HFF-Myc (cell line): ENCODE measurements at regions not wholly inside any gene's neighbourhood (a gene's known extent, or its start where the extent isn't known, plus 50 kb on each side); places are given as distances from the start of the nearest gene placed in this dataset.

Experiments used
- DNase-seq: peaks from one replicate; pipeline ENCODE4 v3.0.0-alpha.2; 2011; ENCODE audit warnings: low read depth; ENCODE audit errors: extremely low read depth
- H3K4me3 ChIP-seq: replicated peaks from 2 replicates; pipeline ENCODE4 v1.5.1; 2011; ENCODE audit warnings: low read depth, mild to moderate bottlenecking, control low read depth, low read length
- CTCF ChIP-seq: IDR thresholded peaks from 2 replicates; pipeline ENCODE4 v1.5.1; 2012; ENCODE audit warnings: mild to moderate bottlenecking, low read depth, low read length, control low read depth; ENCODE audit errors: missing control alignments

GRCh38 chr14:89613260-89614008, 196.4 kb upstream of the FOXN3 start:
- no peak for DNase-seq
- H3K4me3 ChIP-seq, result no peak overlapping the region
- no peak for TF ChIP-seq CTCF

GRCh38 chr14:89609500-89610100, 192.6 kb upstream of the FOXN3 start:
- H3K4me3 ChIP-seq, result no peak overlapping the region
- no peak for DNase-seq
- no peak for TF ChIP-seq CTCF

DNA sequence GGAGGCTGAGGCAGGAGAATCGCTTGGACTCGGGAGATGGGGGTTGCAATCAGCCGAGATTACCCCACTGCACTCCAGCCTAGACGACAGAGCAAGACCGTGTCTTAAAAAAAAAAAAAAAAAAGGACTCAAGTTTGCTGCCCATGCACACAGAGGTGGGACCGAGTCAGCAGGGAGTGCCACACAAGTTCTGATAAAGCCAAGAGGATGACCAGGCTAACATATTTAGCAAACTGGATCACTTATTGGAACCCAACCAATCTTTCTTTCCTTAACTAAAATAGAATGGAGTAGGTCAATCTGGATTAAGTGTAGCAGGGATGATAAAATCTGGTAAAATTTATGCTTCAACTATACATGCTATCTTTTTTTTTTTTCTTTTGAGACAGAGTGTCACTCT, 190.4 kb upstream of the FOXN3 start:
- no peak overlapping the region for H3K4me3 ChIP-seq
- no peak for DNase-seq
- no peak for TF ChIP-seq CTCF

DNA sequence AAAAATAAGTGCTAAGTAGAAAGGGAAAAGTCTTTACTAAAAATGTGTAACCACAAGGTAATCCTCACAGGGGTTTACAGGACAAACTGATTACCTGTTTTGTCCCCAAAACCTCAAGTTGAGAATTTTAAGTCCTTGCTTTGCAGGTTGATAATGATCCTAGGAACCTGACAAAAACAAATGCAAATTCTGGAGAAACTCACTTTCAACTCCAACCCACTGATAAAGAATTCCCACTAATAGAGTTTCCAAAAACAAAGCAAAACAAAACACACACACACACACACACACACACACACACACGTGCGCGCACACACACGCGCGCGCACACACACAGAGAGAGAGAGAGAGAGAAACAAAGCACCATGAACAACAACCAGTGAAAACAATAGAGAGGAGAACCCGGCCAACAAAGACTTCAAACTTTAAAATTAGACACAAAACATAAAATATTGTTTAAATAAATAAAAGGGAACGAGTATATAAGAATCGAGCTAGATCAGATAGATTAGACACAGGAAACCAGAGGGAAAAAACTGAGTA, 187.0 kb upstream of the FOXN3 start:
- TF ChIP-seq CTCF, result no peak
- H3K4me3 ChIP-seq, result no peak overlapping the region
- no peak for DNase-seq

DNA sequence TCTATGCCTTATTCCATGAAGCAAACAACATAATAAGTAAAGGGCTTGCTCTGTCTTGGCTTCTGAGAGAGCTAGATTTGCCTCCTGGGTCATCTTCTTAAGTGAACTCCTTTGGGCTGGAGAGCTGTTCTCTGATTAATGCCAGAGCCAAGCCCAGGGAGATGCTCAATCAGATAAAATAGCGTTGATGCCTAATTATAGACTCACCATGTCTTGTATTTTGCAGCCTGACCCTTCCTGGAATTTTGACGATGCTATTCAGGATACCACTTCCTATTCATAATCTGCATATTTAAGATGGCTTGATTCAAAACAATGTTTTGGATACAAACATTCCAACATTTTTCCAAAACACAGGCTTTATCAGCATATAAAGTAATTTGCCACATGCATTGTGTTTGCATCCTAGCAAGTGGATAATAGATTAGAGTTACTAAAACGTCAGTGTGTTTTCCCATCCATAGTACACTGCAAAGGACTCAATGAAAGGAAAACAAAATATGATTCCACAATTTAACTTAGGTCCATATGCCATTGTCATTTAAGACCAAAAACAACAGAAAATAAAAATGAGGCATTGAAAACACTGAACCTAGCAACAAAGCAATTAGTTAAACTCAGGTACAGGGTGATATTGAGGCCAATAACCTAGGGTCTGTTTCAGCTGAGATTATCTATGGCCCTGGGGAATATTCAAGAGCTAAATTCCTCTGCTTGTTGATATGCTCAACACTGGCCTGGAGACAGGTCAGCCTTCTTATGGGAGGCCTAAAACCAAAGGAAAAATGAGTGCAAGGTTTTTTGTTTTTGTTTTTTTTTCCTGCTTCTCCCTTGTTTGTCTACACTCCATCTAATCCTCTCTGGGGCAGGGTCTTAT, 184.2 kb upstream of the FOXN3 start:
- H3K4me3 ChIP-seq, result no peak overlapping the region
- DNase-seq, result no peak
- TF ChIP-seq CTCF, result no peak

DNA sequence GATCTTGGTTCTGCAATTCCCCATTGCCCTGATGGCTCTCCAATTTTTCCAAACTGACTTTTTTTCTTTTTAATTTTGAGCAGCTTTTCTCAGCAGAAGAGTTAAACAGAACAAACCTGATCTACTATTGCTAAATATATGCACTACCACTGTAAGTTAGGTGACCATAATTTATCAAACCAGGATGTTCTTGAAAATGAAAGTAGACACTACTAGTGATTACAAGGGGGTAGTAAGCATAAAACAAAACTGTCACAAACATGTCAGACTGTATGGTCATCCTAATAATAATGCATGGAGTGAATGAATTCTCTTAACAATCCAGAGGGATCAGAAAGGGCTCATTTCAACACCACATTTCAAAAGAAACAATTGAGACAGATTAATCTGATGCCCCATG, 183.0 kb upstream of the FOXN3 start:
- no peak for DNase-seq
- no peak for TF ChIP-seq CTCF
- H3K4me3 ChIP-seq, result no peak overlapping the region
